OCI-LY3 (cell line): ENCODE measurements at regions not wholly inside any gene's neighbourhood (a gene's known extent, or its start where the extent isn't known, plus 50 kb on each side); places are given as distances from the start of the nearest gene placed in this dataset.

Source experiments
- H2AFZ ChIP-seq: fragments of 200-600, 300-600 bp; shearing (Covaris generic); 2 replicates; pipeline ENCODE4 v1.6.0; 2014; ENCODE audit warnings: antibody characterized with exemption, low read depth, low read length
- H3K27ac ChIP-seq: fragments of 200-600, 300-600 bp; sonication (generic); 2 replicates; pipeline ENCODE4 v1.5.1; 2014; ENCODE audit warnings: mild to moderate bottlenecking, low read length, moderate library complexity, mixed read lengths
- H3K27me3 ChIP-seq: fragments of 200-600, 300-600 bp; sonication (generic); 2 replicates; pipeline ENCODE4 v1.6.1; 2014; ENCODE audit warnings: low read depth, low read length, mixed read lengths
- H3K36me3 ChIP-seq: fragments of 200-600, 300-600 bp; sonication (generic); replicated peaks from 2 replicates; pipeline ENCODE3; 2014; ENCODE audit warnings: low read depth, low read length, mixed read lengths
- H3K4me1 ChIP-seq: fragments of 300-600, 200-600 bp; sonication (generic); 2 replicates; pipeline ENCODE4 v1.6.1; 2014; ENCODE audit warnings: low read length, mixed read lengths
- H3K4me2 ChIP-seq: fragments of 200-600, 300-600 bp; sonication (generic); 2 replicates; pipeline ENCODE4 v1.6.1; 2014; ENCODE audit warnings: low read length, mixed read lengths
- H3K4me3 ChIP-seq: fragments of 300-600, 200-600 bp; sonication (generic); 2 replicates; pipeline ENCODE4 v1.5.1; 2014; ENCODE audit warnings: antibody characterized with exemption, mild to moderate bottlenecking, low read length, moderate library complexity
- H3K79me2 ChIP-seq: fragments of 300-600, 200-600 bp; shearing (Covaris generic); 2 replicates; pipeline ENCODE4 v1.6.1; 2014; ENCODE audit warnings: mild to moderate bottlenecking, low read length, mixed read lengths
- H3K9ac ChIP-seq: fragments of 300-600, 200-600 bp; shearing (Covaris generic); 2 replicates; pipeline ENCODE4 v1.6.0; 2014; ENCODE audit warnings: mild to moderate bottlenecking, low read length, moderate library complexity
- H3K9me3 ChIP-seq: fragments of 200-600, 300-600 bp; shearing (Covaris generic); 2 replicates; pipeline ENCODE4 v1.6.1; 2014; ENCODE audit warnings: low read length, mixed read lengths; ENCODE audit not compliant: insufficient read depth
- H4K20me1 ChIP-seq: fragments of 200-600, 300-600 bp; sonication (generic); 2 replicates; pipeline ENCODE4 v1.6.1; 2016; ENCODE audit warnings: low read length, mixed read lengths; ENCODE audit not compliant: insufficient read depth
- CTCF ChIP-seq: fragments of 200-600, 300-600 bp; sonication (generic); IDR thresholded peaks from 2 replicates; pipeline ENCODE4 v1.5.1; 2014; ENCODE audit warnings: antibody characterized with exemption, low read length, low read depth
- EZH2phosphoT487 ChIP-seq: fragments of 200-600 bp; shearing (Covaris generic); IDR thresholded peaks from 2 replicates; pipeline ENCODE4 v1.6.1; 2018; ENCODE audit warnings: antibody characterized with exemption, mixed run types, low read depth

- Histone ChIP-seq H4K20me1 (no peaks in the 10 kb centered on the region), H2AFZ (no peak overlapping the region), H3K4me3 (no peak overlapping the region), H3K9ac (no peak overlapping the region), H3K9me3 (no peaks in the 10 kb centered on the region), H3K4me1 (no peaks in the 10 kb centered on the region), H3K27me3 (no peaks in the 10 kb centered on the region), H3K27ac (no peak overlapping the region), H3K4me2 (no peak overlapping the region), H3K36me3 (no peaks in the 10 kb centered on the region), H3K79me2 (no peaks in the 10 kb centered on the region)
- no peak for TF ChIP-seq EZH2phosphoT487
- TF ChIP-seq CTCF: no peak
Observed at GRCh38 chr10:71052708-71053107, 159.7 kb upstream of the UNC5B start.

- Histone ChIP-seq H3K4me2 (no peak overlapping the region), H3K79me2 (no peaks in the 10 kb centered on the region), H3K27me3 (no peaks in the 10 kb centered on the region), H3K27ac (no peak overlapping the region), H3K36me3 (no peaks in the 10 kb centered on the region), H3K9ac (no peak overlapping the region), H3K4me3 (no peak overlapping the region), H3K9me3 (no peaks in the 10 kb centered on the region), H2AFZ (no peak overlapping the region), H3K4me1 (no peaks in the 10 kb centered on the region), H4K20me1 (no peaks in the 10 kb centered on the region)
- TF ChIP-seq CTCF (no peak), EZH2phosphoT487 (no peak)
Observed at GRCh38 chr10:71053169-71053895, 159.0 kb upstream of the UNC5B start.

GRCh38 chr10:71058308-71058707 is 154.1 kb upstream of the UNC5B start:
- Histone ChIP-seq H4K20me1 (no peaks in the 10 kb centered on the region), H3K4me1 (no peaks in the 10 kb centered on the region), H2AFZ (no peak overlapping the region), H3K4me3 (no peak overlapping the region), H3K36me3 (no peaks in the 10 kb centered on the region), H3K27me3 (no peaks in the 10 kb centered on the region), H3K9me3 (no peaks in the 10 kb centered on the region), H3K27ac (no peak overlapping the region), H3K4me2 (no peak overlapping the region), H3K9ac (no peak overlapping the region), H3K79me2 (no peaks in the 10 kb centered on the region)
- TF ChIP-seq CTCF (no peak), EZH2phosphoT487 (no peak)

GRCh38 chr10:71059054-71059818 is 153.1 kb upstream of the UNC5B start:
- no peak overlapping the region for H3K4me2 ChIP-seq
- H2AFZ ChIP-seq: no peak overlapping the region
- no peaks in the 10 kb centered on the region for H3K4me1 ChIP-seq
- H3K9ac ChIP-seq: no peak overlapping the region
- TF ChIP-seq EZH2phosphoT487: no peak
- no peak for TF ChIP-seq CTCF
- no peaks in the 10 kb centered on the region for H3K27me3 ChIP-seq
- H3K79me2 ChIP-seq: no peaks in the 10 kb centered on the region
- no peak overlapping the region for H3K27ac ChIP-seq
- no peaks in the 10 kb centered on the region for H3K36me3 ChIP-seq
- no peaks in the 10 kb centered on the region for H4K20me1 ChIP-seq
- H3K9me3 ChIP-seq: no peaks in the 10 kb centered on the region
- H3K4me3 ChIP-seq: no peak overlapping the region
